Mesendoderm (in vitro differentiated cells): ENCODE measurements at regions not wholly inside any gene's neighbourhood (a gene's known extent, or its start where the extent isn't known, plus 50 kb on each side); places are given as distances from the start of the nearest gene placed in this dataset.
A peak's percentile ranks its signal among the peaks of the same experiment; 100 is the strongest.

Experiments
- DNase-seq: peaks from one replicate; pipeline ENCODE4 v3.0.0; 2013
- H2AK5ac ChIP-seq: 2 replicates; pipeline ENCODE4 v1.6.1; 2013; ENCODE audit warnings: low read length, inconsistent platforms
- H2BK120ac ChIP-seq: 2 replicates; pipeline ENCODE4 v1.6.1; 2013; ENCODE audit warnings: low read depth, mild to moderate bottlenecking, low read length, moderate library complexity, mixed read lengths
- H2BK15ac ChIP-seq: replicated peaks from 2 replicates; pipeline ENCODE4 v1.6.1; 2013; ENCODE audit warnings: low read depth, mild to moderate bottlenecking, moderate library complexity
- H2BK5ac ChIP-seq: 2 replicates; pipeline ENCODE4 v1.6.1; 2013; ENCODE audit warnings: low read length, inconsistent platforms
- H3K18ac ChIP-seq: 2 replicates; pipeline ENCODE4 v1.6.1; 2013; ENCODE audit warnings: mild to moderate bottlenecking, low read length, mixed read lengths
- H3K23ac ChIP-seq: one replicate; pipeline ENCODE4 v1.6.1; 2013; ENCODE audit warnings: low read length
- H3K27ac ChIP-seq: 2 replicates; pipeline ENCODE4 v1.5.1; 2013; ENCODE audit warnings: low read depth, mild to moderate bottlenecking, inconsistent platforms, low read length, moderate library complexity
- H3K27me3 ChIP-seq: 2 replicates; pipeline ENCODE4 v1.6.1; 2013; ENCODE audit warnings: low read length, control low read depth, mild to moderate bottlenecking, inconsistent platforms; ENCODE audit not compliant: insufficient read depth, poor library complexity
- H3K36me3 ChIP-seq: 2 replicates; pipeline ENCODE4 v1.6.1; 2013; ENCODE audit warnings: low read length, inconsistent platforms; ENCODE audit not compliant: control insufficient read depth, insufficient read depth
- H3K4ac ChIP-seq: one replicate; pipeline ENCODE4 v1.6.1; 2013; ENCODE audit warnings: low read depth, mild to moderate bottlenecking, low read length, moderate library complexity
- H3K4me1 ChIP-seq: 2 replicates; pipeline ENCODE4 v1.6.1; 2013; ENCODE audit warnings: low read depth, low read length, inconsistent platforms; ENCODE audit not compliant: control insufficient read depth
- H3K4me2 ChIP-seq: 2 replicates; pipeline ENCODE4 v1.6.1; 2013; ENCODE audit warnings: low read length
- H3K4me3 ChIP-seq: 2 replicates; pipeline ENCODE4 v1.5.1; 2013; ENCODE audit warnings: mild to moderate bottlenecking, low read length
- H3K56ac ChIP-seq: one replicate; pipeline ENCODE4 v1.6.1; 2013; ENCODE audit warnings: low read length
- H3K79me1 ChIP-seq: 2 replicates; pipeline ENCODE4 v1.6.1; 2013; ENCODE audit warnings: low read length, inconsistent platforms
- H3K79me2 ChIP-seq: 2 replicates; pipeline ENCODE4 v1.6.1; 2013; ENCODE audit warnings: mild to moderate bottlenecking, low read length; ENCODE audit not compliant: control insufficient read depth, insufficient read depth
- H3K9ac ChIP-seq: 2 replicates; pipeline ENCODE4 v1.6.1; 2013; ENCODE audit warnings: low read length, inconsistent platforms
- H4K5ac ChIP-seq: one replicate; pipeline ENCODE4 v1.6.1; 2013; ENCODE audit warnings: low read length
- H4K8ac ChIP-seq: one replicate; pipeline ENCODE4 v1.6.1; 2013; ENCODE audit warnings: low read depth, mild to moderate bottlenecking, control low read depth, low read length, moderate library complexity
- WGBS: extraction: QIAGEN DNeasy Blood & Tissue Kit; methylation state at CpG from one replicate; pipeline ENCODE4 v1.1.7; 2013; ENCODE audit warnings: low lambda C conversion rate, missing lambda C conversion rate; ENCODE audit not compliant: insufficient coverage; ENCODE audit errors: extremely low coverage; 5-methylcytosine and 5-hydroxymethylcytosine counted together

DNA sequence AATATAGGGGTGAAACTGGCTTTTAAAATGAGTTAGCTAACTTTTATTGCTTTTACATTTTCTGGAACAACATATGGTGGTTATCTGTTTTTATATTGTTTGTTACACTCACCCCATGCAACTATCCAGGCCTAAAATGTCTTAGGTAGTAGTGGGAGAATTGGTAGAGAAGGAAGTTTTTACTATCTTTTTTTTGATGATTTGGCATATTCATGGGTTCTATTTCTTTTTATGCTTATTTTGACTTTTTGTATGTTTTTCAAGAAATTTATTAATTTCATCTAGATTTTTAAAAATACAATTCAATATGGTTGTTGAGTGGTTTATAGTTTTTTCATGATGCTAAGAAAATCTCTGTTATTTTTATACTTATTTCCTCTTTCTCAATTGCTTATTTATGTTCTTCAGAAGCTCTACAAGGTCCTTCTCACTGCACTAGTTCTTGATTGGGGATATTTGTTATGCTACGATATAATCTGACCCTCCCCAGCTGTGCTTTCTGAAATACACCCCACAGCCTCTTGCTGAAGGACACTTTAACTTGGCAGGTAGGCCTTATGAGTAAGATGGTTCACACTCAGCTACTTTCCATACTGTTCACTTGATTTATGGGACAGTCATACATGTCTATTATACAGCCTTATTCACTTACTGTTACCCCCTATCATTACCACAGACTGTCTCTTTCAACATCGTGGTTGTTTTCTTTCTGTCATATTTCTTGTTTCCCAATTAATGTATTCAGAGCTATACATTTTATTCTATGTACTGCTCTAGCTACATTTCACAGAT is 431.2 kb downstream of the METTL15 start:
- Histone ChIP-seq H2BK15ac (no peak overlapping the region), H3K4me3 (no peak overlapping the region), H3K27me3 (no peaks in the 10 kb centered on the region), H3K23ac (no peak overlapping the region), H3K18ac (no peak overlapping the region), H3K56ac (no peak overlapping the region), H2BK120ac (no peak overlapping the region), H3K4ac (no peak overlapping the region), H3K4me1 (no peaks in the 10 kb centered on the region), H3K9ac (no peak overlapping the region), H4K8ac (no peak overlapping the region), H4K5ac (no peak overlapping the region), H3K4me2 (no peak overlapping the region), H2AK5ac (no peak overlapping the region), H3K79me1 (no peaks in the 10 kb centered on the region), H2BK5ac (no peak overlapping the region), H3K79me2 (no peaks in the 10 kb centered on the region), H3K36me3 (no peaks in the 10 kb centered on the region), H3K27ac (no peak overlapping the region)
- DNase-seq: no peak
- no CpG with 5 or more reads among the region's 2 CpGs for WGBS

DNA sequence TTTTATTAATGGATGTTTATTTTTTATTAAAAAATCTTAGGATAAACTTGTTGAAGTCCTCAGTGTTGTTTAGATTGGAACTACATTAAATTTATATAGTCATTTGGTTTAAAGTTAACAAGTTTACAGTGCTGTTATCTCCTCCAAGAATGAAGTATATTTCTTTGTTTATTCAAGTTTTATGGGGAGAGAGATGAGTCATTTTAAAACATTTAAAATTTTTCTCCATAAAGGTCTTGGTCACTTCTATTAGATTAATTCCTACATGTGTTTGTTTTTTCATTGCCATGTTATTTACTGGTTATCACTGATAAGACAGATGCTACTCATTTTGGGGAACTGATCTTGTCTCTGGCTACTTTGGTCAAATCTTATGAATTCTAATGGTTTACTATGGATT is 429.6 kb downstream of the METTL15 start:
- Histone ChIP-seq H2BK120ac (no peak overlapping the region), H4K5ac (no peak overlapping the region), H4K8ac (no peak overlapping the region), H3K4me2 (no peak overlapping the region), H3K27ac (no peak overlapping the region), H3K4ac (no peak overlapping the region), H3K79me2 (no peaks in the 10 kb centered on the region), H2AK5ac (no peak overlapping the region), H2BK15ac (no peak overlapping the region), H3K18ac (no peak overlapping the region), H3K79me1 (no peaks in the 10 kb centered on the region), H3K9ac (no peak overlapping the region), H2BK5ac (no peak overlapping the region), H3K23ac (no peak overlapping the region), H3K56ac (no peak overlapping the region), H3K36me3 (no peaks in the 10 kb centered on the region), H3K4me1 (no peaks in the 10 kb centered on the region), H3K27me3 (no peaks in the 10 kb centered on the region), H3K4me3 (no peak overlapping the region)
- no peak for DNase-seq

DNA sequence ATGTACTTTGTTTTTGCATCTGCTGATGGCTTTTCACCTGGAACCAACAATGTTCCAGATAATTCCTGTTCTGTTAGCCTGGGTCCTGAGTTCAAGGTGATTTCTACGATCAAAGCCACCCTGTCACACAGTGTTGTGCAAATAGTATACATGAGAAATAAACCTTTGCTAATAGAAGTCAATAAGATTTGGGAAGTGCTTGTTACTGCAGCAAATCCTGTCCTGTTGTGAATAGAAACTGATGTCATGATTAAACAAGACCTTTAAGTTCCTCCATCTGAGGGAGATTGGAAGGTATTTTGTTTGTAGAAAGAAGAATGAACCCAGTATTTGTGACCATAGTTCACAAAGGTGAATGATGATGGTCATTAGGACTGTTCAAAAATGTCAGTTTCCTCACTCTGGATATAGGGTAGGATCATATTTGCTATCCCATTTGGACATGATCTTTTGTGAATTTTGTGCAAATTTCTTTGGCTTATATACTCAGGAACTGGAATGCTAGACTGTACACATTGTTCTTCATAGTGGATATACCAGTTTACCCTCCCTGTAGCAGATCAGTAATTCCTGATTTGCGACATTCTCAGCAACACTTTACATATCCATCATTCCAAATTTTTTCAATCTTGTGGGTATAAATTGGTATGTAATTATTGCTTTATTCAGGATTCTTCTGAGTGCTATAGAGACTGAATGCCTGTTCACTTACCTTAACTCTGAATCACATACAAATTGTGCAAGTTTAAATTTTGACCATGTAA is 428.5 kb downstream of the METTL15 start:
- Histone ChIP-seq H3K18ac (no peak overlapping the region), H3K36me3 (no peaks in the 10 kb centered on the region), H3K79me1 (no peaks in the 10 kb centered on the region), H2BK5ac (no peak overlapping the region), H3K79me2 (no peaks in the 10 kb centered on the region), H3K9ac (no peak overlapping the region), H3K56ac (no peak overlapping the region), H3K4me1 (no peaks in the 10 kb centered on the region), H2BK120ac (no peak overlapping the region), H4K5ac (no peak overlapping the region), H4K8ac (no peak overlapping the region), H2AK5ac (no peak overlapping the region), H3K27ac (no peak overlapping the region), H2BK15ac (no peak overlapping the region), H3K4me2 (no peak overlapping the region), H3K4me3 (no peak overlapping the region), H3K23ac (no peak overlapping the region), H3K4ac (no peak overlapping the region), H3K27me3 (no peaks in the 10 kb centered on the region)
- no CpG with 5 or more reads among the region's 2 CpGs for WGBS
- DNase-seq: no peak

DNA sequence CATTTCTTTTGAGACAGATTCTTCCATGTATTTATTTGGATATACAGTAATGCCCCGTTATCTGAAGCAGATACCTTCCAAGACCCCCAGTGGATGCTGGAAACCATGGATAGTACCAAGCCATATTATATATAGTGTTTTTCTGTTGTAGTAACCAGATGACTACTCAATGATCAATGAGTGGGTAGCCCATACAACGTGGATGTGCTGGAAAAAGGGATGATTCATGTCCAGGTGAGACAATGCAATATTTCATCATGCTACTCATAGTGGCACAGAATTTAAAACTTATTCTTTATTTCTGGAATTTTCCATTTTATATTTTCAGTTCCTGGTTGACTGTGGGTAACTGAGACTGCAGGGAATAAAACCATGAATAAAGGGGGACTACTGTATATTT is 427.5 kb downstream of the METTL15 start:
- Histone ChIP-seq H3K27ac (no peak overlapping the region), H3K4ac (no peak overlapping the region), H3K4me3 (no peak overlapping the region), H4K5ac (no peak overlapping the region), H3K9ac (no peak overlapping the region), H3K79me1 (no peaks in the 10 kb centered on the region), H3K56ac (no peak overlapping the region), H2AK5ac (no peak overlapping the region), H3K79me2 (no peaks in the 10 kb centered on the region), H3K18ac (no peak overlapping the region), H3K4me2 (no peak overlapping the region), H3K27me3 (no peaks in the 10 kb centered on the region), H2BK120ac (no peak overlapping the region), H3K36me3 (no peaks in the 10 kb centered on the region), H3K4me1 (no peaks in the 10 kb centered on the region), H2BK5ac (no peak overlapping the region), H3K23ac (no peak overlapping the region), H2BK15ac (no peak overlapping the region), H4K8ac (no peak overlapping the region)
- WGBS: no CpG with 5 or more reads among the region's 2 CpGs
- no peak for DNase-seq

DNA sequence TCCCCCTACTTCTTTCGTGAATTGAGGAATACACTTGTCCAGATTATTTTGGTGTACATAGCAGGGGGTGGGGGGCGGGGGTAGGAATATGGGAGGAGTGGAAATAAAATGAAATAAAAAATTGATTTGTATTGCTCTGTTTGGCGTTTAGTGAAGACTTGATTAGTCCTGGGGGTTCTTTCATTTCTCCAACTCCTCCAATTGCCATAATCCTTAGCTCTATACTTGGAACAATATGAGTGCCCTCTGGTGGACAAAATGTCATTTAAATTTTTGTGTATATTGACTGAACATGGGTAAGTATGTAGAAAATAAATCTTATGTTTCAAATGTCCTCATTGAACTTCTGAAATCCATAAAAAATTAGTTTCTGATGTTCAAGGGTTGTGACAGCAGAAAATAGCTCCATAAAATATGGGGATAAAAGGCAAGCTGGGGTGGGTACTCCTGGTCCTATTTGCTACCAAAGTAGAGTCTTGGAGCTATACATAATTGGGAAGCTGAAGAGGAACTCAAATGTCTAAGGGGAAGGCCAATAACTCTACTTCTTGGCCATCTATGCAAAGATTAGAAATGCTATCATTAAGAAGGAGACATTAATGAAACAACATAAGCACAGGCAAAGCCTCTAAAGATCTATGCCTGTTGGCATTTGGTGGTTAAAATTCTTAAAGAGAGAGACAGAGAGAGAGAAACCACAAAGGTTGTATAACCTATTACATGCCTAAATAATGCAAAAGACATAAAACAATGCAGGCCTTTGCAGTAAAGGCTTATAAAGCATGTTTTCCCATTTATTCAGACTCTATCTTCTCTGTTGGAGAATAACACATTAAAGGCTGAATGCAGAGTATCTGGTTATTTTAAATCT is 421.6 kb downstream of the METTL15 start:
- no peak overlapping the region for H3K56ac ChIP-seq
- no peak overlapping the region for H3K23ac ChIP-seq
- H4K8ac ChIP-seq: no peak overlapping the region
- no peak overlapping the region for H3K4ac ChIP-seq
- peak; percentile 63 for DNase-seq
- no peak overlapping the region for H3K9ac ChIP-seq
- H2BK120ac ChIP-seq: no peak overlapping the region
- no peaks in the 10 kb centered on the region for H3K79me2 ChIP-seq
- H2BK5ac ChIP-seq: no peak overlapping the region
- no peaks in the 10 kb centered on the region for H3K79me1 ChIP-seq
- H3K36me3 ChIP-seq: no peaks in the 10 kb centered on the region
- no peak overlapping the region for H3K27ac ChIP-seq
- H4K5ac ChIP-seq: no peak overlapping the region
- no peak overlapping the region for H2BK15ac ChIP-seq
- no peaks in the 10 kb centered on the region for H3K27me3 ChIP-seq
- 100% methylated on average over 1 of the region's 3 CpGs for WGBS
- no peak overlapping the region for H3K4me2 ChIP-seq
- no peak overlapping the region for H2AK5ac ChIP-seq
- H3K4me3 ChIP-seq: no peak overlapping the region
- H3K18ac ChIP-seq: no peak overlapping the region
- no peaks in the 10 kb centered on the region for H3K4me1 ChIP-seq
